ENCODE measurements at regions not wholly inside any gene's neighbourhood (a gene's known extent, or its start where the extent isn't known, plus 50 kb on each side); places are given as distances from the start of the nearest gene placed in this dataset.

- ATAC-seq (no peak), DNase-seq (no peak)
- TF ChIP-seq CTCF (IDR thresholded peaks at IDR 0.05), result no peak
- Histone ChIP-seq H3K9me3 (no peaks in the 10 kb centered on the region), H3K4me1 (peaks cover 0 to 4% of the 10 kb centered on the region in 2 donors), H3K36me3 (no peaks in the 10 kb centered on the region), H3K4me3 (no peak overlapping the region), H3K27me3 (no peaks in the 10 kb centered on the region), H3K27ac (no peak overlapping the region)
- intact Hi-C loops (cut with DNase I), result no loop called here
Observed at GRCh38 chr6:167705211-167705750, 121.4 kb upstream of the AFDN start.

- peaks cover 0 to 4% of the 10 kb centered on the region in 2 donors for H3K27me3 ChIP-seq
- ATAC-seq, result no peak
- no peak overlapping the region for H3K27ac ChIP-seq
- intact Hi-C loops (cut with DNase I), result no loop called here
- no peaks in the 10 kb centered on the region for H3K36me3 ChIP-seq
- no peaks in the 10 kb centered on the region for H3K9me3 ChIP-seq
- H3K4me3 ChIP-seq, result no peak overlapping the region
- peak in 1 of 4 donors; percentile 29 for DNase-seq
- TF ChIP-seq CTCF (IDR thresholded peaks at IDR 0.05), result no peak
- no peaks in the 10 kb centered on the region for H3K4me1 ChIP-seq
Observed at GRCh38 chr6:167706313-167707109, 120.2 kb upstream of the AFDN start.

GRCh38 chr6:167707686-167708500, 118.8 kb upstream of the AFDN start:
- no peaks in the 10 kb centered on the region for H3K36me3 ChIP-seq
- no peak for ATAC-seq
- peaks cover 0 to 13% of the 10 kb centered on the region in 2 donors for H3K27me3 ChIP-seq
- no peak for DNase-seq
- no peak overlapping the region for H3K4me3 ChIP-seq
- no peaks in the 10 kb centered on the region for H3K9me3 ChIP-seq
- TF ChIP-seq CTCF (IDR thresholded peaks at IDR 0.05), result no peak
- intact Hi-C loops (cut with DNase I), result no loop called here
- no peak overlapping the region for H3K27ac ChIP-seq
- H3K4me1 ChIP-seq, result no peaks in the 10 kb centered on the region

GRCh38 chr6:167708501-167709094, 118.1 kb upstream of the AFDN start:
- H3K4me1 ChIP-seq, result no peaks in the 10 kb centered on the region
- DNase-seq, result no peak
- peaks cover 0 to 16% of the 10 kb centered on the region in 2 donors for H3K27me3 ChIP-seq
- no peak for TF ChIP-seq CTCF (IDR thresholded peaks at IDR 0.05)
- no peaks in the 10 kb centered on the region for H3K36me3 ChIP-seq
- H3K27ac ChIP-seq, result no peak overlapping the region
- H3K9me3 ChIP-seq, result no peaks in the 10 kb centered on the region
- intact Hi-C loops (cut with DNase I), result no loop called here
- no peak for ATAC-seq
- H3K4me3 ChIP-seq, result no peak overlapping the region

Measured in left lung (tissue), 4 donors.